ENCODE measurements at regions not wholly inside any gene's neighbourhood (a gene's known extent, or its start where the extent isn't known, plus 50 kb on each side); places are given as distances from the start of the nearest gene placed in this dataset.
A peak's percentile ranks its signal among the peaks of the same experiment; 100 is the strongest.

GRCh38 chr5:173807181-173807655, 80.9 kb upstream of the CPEB4 start:
- peak in 1 of 2 donors; percentile 54 for DNase-seq

DNA sequence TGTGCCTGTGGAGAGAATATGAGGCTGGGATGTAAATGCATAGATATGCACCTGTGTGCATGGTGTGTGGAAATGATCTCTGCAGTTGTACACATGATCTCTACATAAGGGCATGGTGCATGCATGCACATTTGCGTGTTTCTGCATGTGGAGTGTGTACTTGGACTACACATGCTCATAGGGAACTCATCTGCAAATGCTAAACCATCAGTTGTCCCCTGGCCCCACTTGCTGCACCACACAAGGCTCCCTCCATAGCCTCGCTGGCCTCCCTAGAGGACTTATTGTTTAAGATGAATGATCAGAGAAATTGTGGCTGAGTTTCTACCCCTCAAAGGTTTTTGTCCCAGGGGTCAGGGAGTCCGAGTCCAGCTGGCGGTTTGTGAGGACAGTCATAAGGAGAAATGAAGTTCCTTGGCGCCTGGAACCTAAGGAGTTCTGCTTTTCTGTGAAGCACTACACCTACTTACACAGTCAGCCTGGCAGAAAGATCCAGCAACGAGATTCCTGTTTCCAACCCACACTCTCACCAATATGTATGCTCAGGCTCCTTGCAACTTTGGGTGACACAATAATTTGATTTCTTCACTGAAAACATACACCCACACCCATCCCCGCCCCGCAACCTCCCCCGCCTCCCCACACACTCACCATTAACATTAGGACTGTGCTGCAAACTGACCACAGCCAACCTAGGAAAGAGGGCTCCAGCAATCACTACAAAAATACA, 79.9 kb upstream of the CPEB4 start:
- DNase-seq = peak; percentile 93 to 95

DNA sequence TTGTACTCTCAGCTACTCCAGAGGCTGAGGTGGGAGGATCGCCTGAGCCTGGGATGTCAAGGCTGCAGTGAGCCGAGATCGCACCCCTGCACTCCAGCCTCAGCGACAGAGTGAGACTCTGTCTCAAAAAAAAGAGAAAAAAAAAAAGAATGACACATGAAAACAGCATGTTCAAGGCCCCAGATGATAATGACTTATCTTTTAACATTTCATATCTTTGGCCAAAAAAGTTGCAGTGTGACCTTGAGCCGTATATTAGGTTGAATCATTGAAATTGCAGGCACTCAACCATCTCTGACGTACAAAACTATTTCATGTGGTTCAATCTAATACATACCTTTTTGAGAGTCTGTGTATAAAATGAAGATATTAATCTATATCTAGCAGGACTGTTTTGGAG, 79.1 kb upstream of the CPEB4 start:
- no peak for DNase-seq

DNA sequence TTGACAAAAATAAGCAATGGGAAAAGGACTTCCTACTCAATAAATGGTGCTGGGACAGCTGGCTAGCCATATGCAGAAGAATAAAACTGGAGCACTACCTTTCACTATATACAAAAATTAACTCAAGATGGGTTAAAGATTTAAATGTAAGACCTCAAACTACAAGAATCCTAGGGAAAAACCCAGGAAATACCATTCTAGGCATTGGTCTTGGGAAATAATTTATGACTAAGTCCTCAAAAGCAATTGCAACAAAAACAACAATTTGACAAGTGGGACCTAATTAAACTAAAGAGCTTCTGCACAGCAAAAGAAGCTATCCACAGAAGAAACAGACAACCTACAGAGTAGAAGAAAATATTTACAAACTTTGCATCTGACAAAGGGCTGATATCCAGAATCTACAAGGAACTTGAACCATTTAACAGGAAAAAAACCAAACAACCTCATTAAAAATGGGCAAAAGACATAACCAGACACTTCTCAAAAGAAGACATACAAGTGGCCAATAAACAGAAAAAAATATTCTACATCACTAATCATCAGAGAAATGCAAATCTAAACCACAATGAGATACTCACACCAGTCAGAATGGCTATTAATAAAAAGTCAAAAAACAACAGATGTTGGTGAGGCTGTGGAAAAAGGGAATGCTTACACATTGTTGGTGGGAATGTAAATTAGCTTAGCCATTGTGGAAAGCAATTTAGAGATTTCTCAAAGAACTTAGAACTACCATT, 75.2 kb upstream of the CPEB4 start:
- peak in 1 of 2 donors; percentile 36 for DNase-seq

GRCh38 chr5:173814053-173814452, 74.1 kb upstream of the CPEB4 start:
- no peak for DNase-seq

- no peak for DNase-seq
These were observed 72.6 kb upstream of the CPEB4 start for GRCh38 chr5:173815571-173815970.

DNA sequence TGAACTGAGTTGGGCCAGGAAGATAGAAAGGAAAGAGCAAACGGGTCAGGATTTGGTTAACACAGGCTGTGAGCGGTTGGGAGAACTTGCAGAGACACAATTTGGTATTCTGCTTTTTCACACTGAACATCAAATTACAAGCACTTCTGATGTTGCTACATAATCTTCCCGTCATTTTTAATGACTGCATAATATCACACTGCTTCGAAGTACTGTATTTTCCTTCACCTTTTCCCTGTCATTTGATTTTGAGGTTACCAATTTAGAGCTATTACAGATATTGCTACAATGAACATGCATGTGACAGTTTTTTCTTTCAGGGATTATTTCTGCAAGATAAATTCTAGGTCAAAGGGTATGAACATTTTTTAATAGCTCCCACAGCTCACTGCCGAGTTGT, 71.4 kb upstream of the CPEB4 start:
- DNase-seq = no peak

DNA sequence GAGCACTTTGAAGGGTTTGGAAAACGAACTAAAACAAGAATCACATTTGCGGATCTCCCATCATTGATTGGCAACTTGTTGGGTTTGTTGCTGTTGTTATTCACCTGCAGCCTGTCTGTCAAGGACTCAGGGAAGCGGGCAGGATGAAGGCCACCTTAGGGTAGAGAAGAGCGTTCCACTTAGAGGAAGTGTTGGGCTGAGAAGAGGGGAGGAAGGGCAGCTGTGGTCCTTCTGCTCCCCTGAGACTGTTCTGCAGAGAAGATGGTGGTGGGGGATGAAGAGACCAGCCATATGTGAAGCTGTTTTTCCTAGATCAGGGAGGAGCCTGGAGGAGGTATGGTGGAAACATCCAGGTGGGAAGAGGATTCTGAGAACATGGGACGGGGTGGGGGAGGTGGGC, 70.6 kb upstream of the CPEB4 start:
- no peak for DNase-seq

DNA sequence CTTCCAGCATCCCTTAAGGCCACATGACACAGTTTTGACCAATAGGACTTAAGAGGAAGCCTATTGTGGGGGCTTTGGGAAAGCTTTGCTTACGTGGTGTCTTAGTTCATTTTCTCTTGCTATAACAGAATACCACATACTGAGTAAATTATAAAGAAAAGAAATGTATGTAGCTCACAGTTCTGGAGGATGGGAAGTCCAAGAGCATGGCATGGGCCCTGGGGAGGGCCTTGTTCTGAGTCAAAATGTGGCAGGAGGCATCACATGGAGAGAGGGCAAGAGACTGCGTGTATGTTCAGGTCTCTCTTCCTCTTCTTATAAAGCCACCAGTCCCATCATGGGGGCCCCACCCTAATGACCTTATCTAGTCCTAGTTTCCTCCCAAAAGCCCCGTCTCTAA, 68.6 kb upstream of the CPEB4 start:
- no peak for DNase-seq

- DNase-seq = no peak
These were observed 64.9 kb upstream of the CPEB4 start for GRCh38 chr5:173823274-173823644.

- DNase-seq = no peak
These were observed 64.2 kb upstream of the CPEB4 start for GRCh38 chr5:173823721-173824567.

DNA sequence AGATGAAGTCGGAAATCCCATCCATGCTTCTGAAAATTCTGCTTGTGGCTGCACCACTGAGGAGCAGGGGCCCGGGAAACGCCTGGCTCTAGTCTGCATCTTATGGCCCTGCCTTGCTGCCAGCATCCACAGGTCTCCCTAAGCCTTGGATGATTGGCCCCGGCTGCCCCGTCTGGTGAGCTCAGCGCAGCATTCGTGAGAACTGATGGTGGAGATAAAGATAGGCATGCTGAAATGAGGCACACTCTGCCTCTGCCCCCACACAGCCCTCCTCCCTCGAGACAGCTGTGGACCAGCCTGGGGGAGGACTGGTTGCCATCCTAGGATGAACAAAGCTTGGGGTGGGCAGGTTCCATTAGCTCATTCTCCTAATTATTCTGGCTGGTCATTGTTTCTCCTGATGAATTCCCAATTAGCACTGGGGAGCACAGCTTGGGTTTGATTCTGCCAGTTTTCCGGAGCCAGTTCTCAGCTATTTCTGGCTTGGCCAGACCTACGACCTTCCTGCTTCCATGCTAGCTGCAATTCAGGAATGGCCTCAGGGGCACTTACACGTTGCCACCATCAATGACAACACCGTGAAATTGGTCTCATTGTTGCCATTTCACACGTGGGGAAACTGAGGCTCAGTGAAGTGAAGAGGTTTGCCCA, 62.8 kb upstream of the CPEB4 start:
- no peak for DNase-seq

DNA sequence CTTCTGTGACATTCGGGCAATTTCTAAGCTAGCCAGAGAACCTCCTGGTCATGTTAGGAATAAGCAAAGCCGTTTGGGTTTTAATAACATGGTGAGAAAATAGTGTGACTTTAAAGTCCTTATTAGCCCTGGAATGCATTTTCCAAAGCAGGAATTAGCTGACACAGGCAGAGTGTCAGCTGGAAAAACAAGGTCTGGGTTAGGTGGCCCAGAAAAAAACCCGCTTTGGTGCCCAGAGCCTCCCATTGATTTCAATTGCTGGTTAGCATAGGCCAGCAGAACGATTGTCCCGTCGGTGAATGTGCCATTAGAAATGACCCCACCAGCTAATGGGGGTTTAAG, 62.1 kb upstream of the CPEB4 start:
- no peak for DNase-seq

- DNase-seq = no peak
These were observed 61.5 kb upstream of the CPEB4 start for GRCh38 chr5:173826428-173827350.

- DNase-seq = no peak
These were observed 59.2 kb upstream of the CPEB4 start for GRCh38 chr5:173828952-173829351.

DNA sequence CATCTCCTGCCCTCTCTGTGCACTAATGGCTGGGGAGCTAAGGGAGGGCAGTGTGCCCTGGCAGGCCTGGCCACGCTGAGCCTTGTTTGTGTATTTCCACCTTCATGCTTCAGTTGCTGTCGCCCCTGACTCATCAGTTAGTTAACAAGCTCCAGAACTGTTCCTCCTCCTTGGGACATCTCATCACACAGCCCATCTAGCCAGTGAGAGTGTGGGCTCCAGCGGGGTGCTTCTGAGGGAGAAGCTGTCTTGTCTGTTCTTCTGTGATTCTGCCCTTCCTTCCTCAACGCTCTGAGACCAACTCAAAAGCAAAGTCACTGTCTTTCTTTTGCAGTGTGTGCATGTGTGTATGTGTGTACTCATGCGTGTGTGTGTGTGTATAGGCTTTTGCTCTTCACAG, 58.3 kb upstream of the CPEB4 start:
- peak; percentile 63 to 70 for DNase-seq

DNA sequence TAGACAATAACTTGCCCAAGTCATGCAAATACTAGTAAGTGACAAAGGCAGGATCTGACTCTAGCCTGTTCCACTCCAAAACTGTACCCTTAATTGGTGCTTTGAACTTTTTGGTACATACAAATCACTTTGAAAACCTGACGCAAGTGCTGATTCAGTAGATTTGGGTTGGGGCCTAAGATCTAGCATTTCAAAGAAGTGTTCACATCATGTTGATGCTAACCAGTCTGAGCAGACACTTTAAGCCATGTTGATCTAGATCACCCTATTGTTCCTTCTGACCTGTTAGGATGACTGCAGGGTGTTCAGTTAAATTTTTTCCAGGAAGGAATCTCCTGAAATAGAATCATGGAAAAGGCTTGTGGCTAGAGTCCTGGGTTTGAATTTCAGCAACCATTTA, 57.7 kb upstream of the CPEB4 start:
- no peak for DNase-seq

DNA sequence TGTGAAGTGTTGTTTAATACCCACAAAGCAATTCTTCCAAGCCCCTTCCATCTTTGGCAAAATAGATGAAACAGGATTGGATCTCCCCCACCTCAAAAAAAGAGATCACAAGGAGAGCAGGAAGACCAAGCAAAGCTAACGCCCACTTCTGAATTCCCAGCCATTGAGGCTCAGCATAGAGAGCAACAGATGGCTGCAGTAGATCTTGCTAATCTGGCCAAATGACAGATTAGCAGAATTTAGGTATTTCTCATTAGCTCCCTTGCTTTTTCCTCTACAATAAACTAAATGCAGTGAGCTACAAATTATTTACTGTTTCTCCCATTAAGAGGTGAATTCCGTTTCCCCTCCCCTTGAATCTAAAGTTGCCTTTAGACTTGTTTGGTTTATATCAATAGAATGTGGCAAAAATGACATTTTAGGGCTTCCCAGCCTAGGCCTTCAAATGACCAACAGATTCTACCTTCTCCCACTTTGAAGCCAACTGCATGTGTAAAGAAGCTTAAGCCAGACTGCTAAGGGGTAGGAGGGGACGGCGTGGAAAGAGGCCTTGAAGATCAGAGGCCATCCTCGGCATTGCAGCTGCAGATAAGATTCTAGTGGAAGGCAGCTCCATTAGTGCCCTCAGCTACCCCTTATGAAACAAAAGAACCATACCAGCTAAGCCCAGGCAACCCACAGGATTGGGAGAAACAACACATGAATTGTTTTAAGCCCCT, 56.8 kb upstream of the CPEB4 start:
- DNase-seq = no peak

DNA sequence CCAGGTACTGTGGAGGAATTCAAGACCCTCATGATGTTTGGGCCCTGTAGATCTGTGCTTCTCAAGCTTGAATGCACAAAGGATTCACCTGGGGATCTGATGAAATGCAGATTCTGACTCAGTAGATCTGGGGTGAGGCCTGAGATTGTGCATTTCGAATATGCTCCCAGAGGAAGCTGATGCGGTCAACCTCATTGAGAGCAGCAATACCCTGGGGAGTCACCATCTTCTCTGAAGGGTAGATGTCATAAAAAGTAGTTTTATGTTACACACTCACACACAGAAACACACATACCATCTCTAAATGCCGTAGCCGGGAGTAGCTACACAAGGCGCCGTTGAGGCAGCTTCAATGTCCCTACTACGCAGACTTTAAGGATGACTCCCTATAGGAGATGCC, 55.8 kb upstream of the CPEB4 start:
- DNase-seq = no peak

DNA sequence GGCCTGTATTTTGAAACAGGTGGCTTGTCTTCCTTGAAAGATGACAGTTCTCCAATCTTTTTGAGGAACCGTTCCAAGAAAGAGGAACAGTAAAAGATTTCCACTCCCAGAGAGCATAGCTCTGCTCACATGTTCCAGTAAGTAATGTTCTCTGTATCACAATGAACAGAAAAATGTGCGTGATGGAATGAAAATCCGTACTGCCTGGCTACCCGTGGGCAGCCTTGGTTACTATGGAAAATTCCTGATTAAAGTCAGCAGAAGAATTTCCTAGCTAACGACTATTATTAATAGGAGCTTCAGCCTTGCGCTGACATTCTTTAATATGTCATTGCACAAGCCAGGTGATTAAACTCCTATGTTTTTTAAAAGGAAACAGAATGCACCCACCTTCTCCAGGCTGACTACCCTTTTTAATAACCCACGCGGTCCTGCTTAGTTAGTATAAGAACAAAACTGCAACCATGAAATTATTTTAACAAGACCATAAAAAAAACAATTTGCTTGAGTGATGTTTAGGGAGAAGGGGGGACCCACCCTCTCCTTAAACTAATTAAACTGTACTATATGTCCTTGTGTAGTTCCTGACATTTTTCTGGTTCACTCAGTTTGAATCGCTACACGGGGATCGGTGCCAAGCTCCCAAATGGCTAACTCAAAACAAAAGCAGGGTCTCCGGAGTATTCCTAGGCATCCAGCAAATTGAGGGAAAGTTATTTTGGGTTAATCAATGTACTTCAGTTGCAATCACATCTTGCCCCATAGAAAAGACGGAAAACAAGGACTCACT, 54.8 kb upstream of the CPEB4 start:
- DNase-seq = peak; percentile 83 to 93
